ENCODE measurements at regions not wholly inside any gene's neighbourhood (a gene's known extent, or its start where the extent isn't known, plus 50 kb on each side); places are given as distances from the start of the nearest gene placed in this dataset.

DNA sequence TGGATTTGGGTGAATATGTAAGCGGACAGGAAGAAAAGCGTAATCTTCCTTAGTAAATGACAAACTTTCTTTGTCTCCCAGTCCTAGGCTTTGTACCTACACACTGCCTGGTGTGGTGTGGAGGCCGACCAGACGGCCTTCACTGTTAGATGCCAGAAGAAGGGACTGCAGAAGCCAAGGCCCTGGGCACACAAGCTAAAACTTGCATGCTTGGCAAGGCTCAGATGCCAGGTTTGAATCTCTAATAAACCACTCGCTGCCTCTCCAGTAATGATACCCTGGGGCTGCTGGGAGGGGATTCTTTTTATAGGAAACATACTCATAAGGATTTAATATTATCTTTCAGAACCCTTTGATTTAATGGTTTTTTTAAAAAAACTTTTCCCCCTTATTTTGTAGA is 263.8 kb downstream of the PTPRC start:
- DNase-seq (ENCODE audit: low read depth in 3 of 3, low spot score in 2 of 3): no peak

- no peak for DNase-seq (ENCODE audit: low read depth in 3 of 3, low spot score in 2 of 3)
These were observed 264.4 kb downstream of the PTPRC start for GRCh38 chr1:198903203-198903602.

- no peak for DNase-seq (ENCODE audit: low read depth in 3 of 3, low spot score in 2 of 3)
These were observed 264.8 kb downstream of the PTPRC start for GRCh38 chr1:198903621-198904020.

DNA sequence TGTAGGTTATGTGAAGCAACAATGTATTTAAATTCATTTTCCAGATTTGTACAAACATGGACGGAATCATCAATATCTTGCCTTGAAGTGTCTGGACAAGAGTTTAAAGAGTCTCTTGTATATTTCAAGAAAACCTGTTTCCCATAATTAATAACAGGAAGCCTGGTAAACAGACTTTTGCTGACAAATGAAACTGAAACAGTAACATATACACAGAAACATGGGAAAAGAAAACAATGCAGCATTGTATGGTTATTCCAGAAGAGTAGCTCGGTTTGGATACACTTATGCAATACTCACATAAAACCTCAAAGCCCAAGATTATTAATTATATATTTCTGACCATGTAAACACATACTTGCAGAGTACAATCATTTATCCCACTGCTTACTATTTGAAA is 265.5 kb downstream of the PTPRC start:
- no peak for DNase-seq (ENCODE audit: low read depth in 3 of 3, low spot score in 2 of 3)

GRCh38 chr1:198906739-198907422 is 268.0 kb downstream of the PTPRC start:
- DNase-seq (ENCODE audit: low read depth in 3 of 3, low spot score in 2 of 3): no peak

DNA sequence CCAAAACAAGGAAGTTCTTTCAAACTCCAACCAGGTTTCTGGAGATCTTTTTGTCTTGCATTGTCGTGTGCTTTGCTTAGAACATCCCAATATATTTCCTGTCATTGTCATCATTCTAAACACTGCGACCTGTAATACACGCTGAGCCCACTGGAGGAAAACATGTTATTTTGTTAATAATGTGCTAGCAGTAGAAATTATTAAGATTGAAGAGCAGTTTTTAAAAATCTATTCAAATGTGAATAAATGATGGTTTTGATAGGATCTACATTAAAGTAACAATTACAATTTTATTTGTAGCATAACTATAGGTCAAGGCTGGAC is 268.5 kb downstream of the PTPRC start:
- no peak for DNase-seq (ENCODE audit: low read depth in 3 of 3, low spot score in 2 of 3)

DNA sequence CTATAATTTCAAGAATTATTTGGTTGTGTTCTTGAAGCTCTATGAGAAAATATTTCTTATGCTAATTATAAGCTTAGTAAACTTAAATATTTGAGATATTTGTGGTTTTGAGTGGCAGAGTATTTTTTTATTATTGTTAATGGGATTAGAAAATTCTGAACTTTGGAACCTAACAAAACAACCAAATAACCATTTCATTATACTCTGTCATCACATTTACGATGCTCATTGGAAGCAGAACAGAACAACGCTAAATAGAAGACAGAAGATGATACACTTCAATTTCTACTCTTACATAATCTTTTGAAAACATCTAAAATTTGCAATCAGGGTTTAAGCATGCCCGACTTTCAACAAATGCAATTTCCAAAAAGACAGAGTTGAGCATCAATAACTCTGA is 270.2 kb downstream of the PTPRC start:
- no peak for DNase-seq (ENCODE audit: low read depth in 3 of 3, low spot score in 2 of 3)

DNA sequence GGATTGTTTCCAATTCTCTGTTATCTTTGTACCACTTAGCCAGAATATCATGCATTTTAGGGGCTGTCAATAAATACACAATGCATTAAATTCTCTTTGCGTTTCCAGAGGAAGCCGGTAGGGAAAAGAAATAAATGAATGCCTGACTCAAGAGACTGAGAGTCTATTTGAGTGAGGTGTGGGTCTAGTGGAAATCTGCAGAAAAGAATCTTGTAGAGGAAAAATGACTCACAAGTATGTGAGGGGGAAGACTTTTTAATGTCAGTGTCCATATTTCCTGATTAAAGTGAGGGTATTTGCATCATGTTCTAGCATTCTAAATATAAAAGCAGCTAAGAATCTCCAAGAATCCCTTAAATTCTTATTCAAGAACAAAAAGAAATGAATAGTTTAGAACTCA is 271.1 kb downstream of the PTPRC start:
- DNase-seq (ENCODE audit: low read depth in 3 of 3, low spot score in 2 of 3): no peak

DNA sequence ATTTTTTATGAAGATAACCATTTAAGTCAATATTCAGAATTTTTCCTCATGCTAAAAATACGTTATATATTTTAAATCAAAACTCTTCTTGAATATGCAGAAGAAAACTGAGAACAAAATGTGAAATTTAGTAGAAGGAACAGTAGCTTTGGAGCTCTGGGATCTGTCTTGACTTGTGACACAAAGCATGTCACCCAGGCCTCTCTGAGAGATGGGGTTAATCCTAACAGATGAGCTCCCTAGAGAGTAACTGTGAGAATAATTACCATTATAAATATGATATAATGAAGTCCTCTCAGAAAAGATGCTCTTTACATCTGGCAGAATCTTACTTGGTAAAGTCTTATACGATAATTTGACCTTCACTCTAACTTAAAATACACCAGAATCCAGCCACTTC is 272.0 kb downstream of the PTPRC start:
- DNase-seq (ENCODE audit: low read depth in 3 of 3, low spot score in 2 of 3): no peak

- no peak for DNase-seq (ENCODE audit: low read depth in 3 of 3, low spot score in 2 of 3)
These were observed 273.2 kb downstream of the PTPRC start for GRCh38 chr1:198912046-198912445.

GRCh38 chr1:198913667-198914066 is 274.8 kb downstream of the PTPRC start:
- no peak for DNase-seq (ENCODE audit: low read depth in 3 of 3, low spot score in 2 of 3)

- DNase-seq (ENCODE audit: low read depth in 3 of 3, low spot score in 2 of 3): no peak
These were observed 276.7 kb downstream of the PTPRC start for GRCh38 chr1:198915327-198916231.

GRCh38 chr1:198917226-198917625 is 278.4 kb downstream of the PTPRC start:
- no peak for DNase-seq (ENCODE audit: low read depth in 3 of 3, low spot score in 2 of 3)

- DNase-seq (ENCODE audit: low read depth in 3 of 3, low spot score in 2 of 3): no peak
These were observed 280.1 kb downstream of the PTPRC start for GRCh38 chr1:198918920-198919319.

DNA sequence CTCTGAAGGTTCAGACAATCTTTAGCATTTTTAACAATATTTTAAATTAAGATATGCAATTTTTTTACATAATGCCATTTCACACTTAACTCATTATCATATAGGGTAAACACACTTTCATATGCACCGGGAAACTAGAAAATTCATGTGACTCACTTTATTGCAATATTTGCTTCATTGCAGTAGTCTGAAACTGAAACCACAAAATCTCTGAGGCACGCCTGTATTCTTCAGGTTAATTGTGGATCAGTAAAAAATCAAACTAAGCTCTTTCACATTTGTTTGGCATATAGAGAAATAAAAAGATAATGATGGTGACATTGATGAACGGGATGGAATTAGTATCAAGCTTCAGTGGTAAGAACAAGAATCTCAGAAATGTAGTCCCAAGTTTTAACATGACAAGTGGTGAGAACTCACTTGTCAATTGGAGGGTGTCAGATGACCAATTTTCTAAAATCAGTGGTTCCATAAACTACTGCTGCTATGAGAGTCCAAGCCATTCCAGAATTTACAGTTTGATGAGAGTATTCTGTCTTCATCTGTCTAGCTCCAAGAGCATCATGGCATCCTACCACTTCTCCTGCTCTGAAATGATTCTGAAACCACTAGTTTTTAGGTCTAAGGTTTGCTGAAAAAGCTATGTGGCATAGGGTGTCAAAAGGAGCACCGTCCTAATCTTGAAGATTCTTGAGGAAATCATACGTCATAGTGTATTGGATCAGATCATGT is 281.0 kb downstream of the PTPRC start:
- no peak for DNase-seq (ENCODE audit: low read depth in 3 of 3, low spot score in 2 of 3)

GRCh38 chr1:198922638-198923430 is 284.0 kb downstream of the PTPRC start:
- DNase-seq (ENCODE audit: low read depth in 3 of 3, low spot score in 2 of 3): no peak

DNA sequence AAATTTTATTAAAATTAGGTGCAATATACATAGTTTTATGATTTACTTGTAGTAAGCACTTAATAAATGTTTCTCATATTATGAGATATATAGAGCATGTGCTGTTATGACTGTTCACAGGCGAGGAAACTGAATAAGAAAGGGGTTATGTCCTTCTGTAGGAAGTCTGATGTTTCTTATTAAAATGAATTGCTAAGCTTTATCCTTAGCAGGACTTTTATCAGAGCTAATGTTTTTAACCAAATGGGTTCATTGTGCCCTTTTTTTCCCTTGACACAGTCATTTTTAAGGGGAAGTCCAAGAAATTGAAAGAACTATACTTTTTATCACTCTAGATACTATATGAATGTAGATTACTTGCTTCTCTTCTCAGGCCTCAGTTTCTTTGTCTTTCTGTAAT is 285.2 kb downstream of the PTPRC start:
- no peak for DNase-seq (ENCODE audit: low read depth in 3 of 3, low spot score in 2 of 3)

- no peak for DNase-seq (ENCODE audit: low read depth in 3 of 3, low spot score in 2 of 3)
These were observed 286.7 kb downstream of the PTPRC start for GRCh38 chr1:198925567-198925966.

DNA sequence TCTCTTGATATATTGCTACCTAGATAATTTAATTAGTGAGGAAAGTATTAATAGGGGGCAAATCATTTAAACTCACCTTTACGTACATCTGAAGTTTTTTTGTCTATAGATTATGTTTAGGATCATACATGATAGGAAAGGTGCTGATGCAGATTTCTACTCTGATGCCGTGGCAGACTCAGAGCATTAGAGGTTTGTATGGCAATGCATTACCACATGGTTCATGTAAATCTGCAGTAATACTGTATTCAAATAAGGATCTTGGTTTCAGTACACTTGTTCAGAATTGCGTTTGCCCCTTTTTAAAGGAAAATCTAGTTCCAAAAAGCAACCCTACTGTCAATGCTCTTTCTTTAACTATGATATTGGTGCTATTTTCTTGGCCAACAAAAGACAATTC is 288.3 kb downstream of the PTPRC start:
- DNase-seq (ENCODE audit: low read depth in 3 of 3, low spot score in 2 of 3): no peak

- no peak for DNase-seq (ENCODE audit: low read depth in 3 of 3, low spot score in 2 of 3)
These were observed 290.3 kb downstream of the PTPRC start for GRCh38 chr1:198929111-198929604.
